Dermis microvascular lymphatic vessel endothelial cell (primary cell): ENCODE measurements at regions not wholly inside any gene's neighbourhood (a gene's known extent, or its start where the extent isn't known, plus 50 kb on each side); places are given as distances from the start of the nearest gene placed in this dataset.

ENCODE experiments used
- DNase-seq, 2 donors: peaks; one replicate each; pipeline versions ENCODE4 v3.0.0 to v3.0.0-alpha.2; 2010; ENCODE audit warnings: low read depth in 2 of 2

DNA sequence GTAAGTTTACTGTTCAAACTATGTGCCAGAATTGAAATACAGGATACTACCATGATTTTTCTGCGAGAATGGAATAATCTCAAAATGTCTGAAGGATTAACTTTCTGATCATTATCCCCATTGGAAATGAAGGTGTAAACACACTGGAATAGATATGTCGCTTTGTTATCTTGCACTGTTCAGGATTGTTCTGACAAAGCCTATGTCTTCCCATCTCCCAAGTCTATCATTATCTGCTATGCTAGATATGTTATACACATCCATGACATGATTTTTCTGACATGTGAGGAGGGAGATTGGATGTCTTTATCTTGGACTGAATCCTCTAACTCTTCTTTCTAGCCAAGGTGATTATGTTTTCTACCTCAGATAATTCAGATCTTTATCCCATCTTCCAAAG is 1239.3 kb upstream of the ADGRL4 start:
- no peak for DNase-seq

DNA sequence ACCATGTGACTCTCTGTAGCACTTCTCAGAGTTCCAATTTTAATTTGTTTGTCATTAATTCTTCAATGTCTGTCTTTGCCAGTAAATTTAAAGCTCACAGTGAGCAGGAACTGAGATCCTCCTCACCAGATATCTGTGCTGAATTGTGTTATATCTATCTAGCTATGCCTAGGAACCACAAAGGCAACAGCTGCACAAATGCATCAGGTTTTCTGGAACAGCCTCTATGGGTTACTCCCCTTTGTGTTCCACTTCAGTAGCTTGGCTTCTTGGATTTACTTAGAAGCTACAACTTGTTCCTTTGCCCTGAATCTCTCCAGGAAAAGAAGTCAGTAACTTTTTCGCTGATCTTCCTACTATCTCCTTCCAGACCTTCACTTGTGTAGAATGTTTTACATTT is 1237.8 kb upstream of the ADGRL4 start:
- DNase-seq, result no peak

DNA sequence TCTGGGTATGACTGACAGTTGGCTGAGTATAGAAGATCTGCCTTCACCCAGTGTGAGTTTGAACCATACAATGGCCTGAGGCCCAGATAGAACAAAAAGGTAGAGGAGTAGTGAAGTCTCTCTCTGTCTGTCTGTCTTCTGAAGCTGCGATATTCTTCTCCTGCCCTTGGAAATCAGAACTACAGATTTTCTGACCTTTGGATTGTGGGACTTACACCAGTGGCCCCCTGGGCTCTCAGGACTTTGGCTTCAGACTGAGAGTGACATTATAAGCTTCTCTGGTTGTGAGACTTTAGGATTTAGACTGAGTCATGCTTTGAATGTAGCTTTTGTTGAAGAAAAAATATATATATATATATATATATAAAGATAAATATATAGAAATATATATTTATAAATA is 1235.0 kb upstream of the ADGRL4 start:
- DNase-seq, result no peak

DNA sequence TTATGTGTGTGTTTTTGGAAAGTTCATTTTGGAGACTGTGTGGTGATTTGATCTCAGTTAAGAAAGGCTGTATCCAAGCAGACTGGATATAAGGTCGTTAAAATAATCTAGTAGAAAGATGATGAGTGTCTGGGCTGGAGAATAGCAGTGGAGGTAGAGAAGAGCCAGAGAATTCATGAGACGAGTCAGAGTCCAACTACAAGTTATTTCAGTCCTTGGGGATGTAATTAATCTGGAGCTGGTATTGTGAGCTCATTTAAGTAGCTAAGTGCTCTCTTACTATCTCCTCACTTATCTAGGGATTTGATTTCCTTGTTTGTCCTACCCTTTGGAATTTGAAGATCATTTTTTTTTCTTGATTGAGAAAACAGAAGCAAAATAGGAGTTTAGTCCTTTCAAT is 1219.0 kb upstream of the ADGRL4 start:
- DNase-seq, result no peak

DNA sequence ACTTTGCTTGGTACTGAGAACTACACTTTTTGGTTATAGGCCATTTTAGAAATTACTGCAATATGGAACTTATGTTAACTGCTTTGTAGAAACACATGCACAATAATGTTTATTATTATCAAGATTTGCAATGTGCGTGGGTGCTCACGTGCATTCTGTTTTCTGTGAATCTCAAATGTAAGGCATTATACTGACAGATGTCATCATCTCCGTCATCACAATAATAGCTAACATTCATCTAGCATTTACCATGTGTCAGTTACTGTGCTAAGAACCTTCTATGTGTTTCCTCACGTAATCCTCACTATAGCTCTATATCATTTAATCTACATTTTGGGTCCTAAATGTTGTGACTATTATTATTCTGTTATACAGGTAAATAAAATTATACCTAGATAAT is 1214.8 kb upstream of the ADGRL4 start:
- DNase-seq, result no peak

DNA sequence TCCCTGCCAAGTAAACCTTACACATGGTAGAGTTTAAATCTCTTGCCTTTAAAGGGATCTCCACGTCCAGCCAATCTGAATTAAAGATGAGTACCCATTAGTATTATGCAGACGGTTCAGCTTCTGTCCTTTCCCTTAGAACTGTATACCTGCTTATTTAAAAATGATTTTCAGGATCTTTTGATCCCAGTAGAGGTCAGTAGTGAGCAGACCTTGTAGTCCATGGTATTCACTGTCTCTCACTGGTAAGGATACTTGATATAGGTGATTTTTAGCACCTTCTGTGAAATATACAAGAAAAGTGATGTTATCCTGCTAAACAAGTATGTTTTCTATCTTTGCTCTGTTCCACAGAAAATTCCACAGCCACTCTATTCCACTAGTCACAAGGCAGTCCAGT is 1211.6 kb upstream of the ADGRL4 start:
- DNase-seq, result peak in 1 of 2 donors; percentile 39

DNA sequence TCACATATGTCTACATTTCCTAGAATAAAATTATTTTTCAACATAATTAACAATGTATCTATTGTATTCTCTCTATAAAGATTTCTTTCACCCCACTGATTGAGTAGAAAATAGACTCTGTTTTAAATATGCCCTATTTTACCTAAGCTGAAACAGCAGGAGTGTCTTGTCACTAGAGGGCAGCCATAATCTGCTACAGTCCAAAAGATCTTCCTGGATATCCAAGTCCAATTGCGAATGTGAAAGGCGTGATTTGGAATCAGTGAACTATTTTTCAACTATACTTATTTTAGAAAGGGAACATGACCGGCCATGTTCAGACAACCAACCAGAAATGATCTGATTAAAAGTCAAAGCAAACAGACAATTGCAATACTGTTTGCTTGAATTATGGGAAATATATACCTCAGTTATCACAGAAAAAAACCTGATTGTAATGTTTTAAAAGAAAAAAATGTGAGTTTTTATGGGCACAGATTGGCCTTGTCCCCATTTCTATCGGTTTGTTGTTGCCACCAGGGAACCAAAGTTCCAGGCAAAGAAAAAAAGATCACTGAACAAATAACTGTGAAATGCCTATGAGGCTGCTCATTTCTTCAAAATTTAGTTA is 1211.0 kb upstream of the ADGRL4 start:
- DNase-seq, result peak in 1 of 2 donors; percentile 23

DNA sequence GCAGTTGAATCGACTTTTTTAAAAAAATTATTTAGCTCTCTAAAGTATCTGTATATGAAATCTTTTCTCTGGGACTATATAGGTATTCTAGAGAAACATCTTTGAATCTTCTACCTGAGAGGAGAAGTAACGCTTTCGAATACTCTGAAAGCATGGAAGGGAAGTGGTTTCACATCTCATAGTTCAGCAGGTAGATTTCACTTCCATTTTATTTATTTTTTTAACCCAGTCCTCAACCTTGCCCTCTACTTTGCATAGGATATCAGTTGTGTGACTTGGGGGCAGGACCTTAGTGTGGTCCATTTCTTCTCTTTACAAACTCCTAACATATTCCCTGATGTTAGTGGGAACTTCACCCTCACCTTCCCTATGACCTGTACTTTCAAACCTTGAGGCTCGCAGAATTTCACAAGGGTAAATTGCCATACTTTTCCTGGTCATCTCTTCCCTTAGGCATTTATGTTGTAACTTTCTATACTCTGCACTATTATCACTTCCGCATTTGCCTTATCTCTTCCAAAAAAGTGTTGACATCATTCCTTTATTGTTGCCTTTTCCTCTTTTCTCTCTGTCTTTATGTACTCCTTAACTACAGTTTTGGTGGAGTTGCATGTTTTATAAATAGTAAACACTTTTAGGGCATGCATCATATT is 1208.5 kb upstream of the ADGRL4 start:
- DNase-seq, result no peak

DNA sequence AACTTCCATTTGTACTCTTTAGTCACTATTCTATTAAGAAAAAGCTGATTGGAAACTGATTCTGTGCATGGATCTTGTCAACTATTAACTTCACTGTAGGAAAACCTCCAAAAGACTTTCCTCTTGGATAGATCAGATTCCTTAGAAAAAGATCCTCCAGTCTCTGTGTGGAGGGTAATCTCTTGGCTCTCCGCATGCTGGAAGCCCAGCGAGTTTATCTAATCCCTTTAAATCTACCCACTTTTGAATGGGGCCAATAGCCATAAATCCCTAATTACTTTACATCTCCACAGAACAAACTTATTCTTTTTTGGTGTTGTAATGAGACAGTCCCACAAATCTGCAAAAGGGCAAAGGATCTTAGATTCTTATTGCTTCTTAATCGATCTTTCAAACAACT is 1206.4 kb upstream of the ADGRL4 start:
- no peak for DNase-seq

DNA sequence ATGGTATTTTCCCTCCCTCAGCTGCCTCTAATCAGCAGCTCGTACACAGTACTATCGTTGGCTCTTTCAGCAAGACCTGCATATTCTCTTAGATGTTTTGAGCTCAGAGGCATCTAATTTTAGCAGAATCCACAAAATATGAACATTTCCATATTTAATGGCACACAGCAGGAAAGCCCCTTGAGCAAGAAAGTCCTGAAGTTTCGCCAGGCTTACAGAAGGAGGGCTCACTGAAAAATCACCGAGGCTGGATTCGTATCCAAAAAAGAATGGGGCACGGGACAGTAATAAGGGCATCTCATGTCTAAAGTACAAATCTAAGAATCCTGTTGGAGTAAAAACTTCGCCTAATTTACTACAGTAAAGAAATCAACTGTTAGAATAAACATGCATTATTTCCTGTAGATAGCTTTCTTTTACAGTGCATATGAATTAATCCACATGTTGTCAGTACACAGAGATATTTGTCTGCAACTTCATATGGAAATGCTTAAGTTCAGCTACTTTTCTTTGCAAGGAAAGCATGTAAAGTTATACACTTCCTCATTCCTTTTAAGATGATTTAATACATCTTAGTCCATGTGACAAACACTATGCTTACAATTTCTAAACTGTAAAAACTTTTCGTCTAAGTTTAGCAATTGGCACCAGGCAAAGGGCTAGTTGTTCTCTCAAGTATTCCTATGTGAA is 1205.3 kb upstream of the ADGRL4 start:
- no peak for DNase-seq

DNA sequence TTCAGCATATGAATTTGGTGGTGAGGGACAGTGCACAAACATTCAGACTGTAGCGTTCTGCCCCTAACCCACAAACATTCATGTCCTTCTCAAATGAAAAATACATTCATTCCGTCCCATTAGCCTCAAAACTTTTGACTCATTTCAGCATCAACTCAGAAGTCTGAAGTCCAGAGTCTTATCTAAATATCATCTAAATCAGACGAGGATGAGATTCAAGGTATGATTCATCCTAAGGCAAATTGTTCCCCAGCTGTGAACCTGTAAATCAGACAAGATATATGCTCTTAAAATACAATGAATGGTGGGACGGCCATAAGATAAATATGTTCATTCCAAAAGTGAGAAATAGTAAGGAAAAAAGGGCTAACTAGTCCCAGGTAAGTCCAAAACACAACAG is 1195.6 kb upstream of the ADGRL4 start:
- no peak for DNase-seq

DNA sequence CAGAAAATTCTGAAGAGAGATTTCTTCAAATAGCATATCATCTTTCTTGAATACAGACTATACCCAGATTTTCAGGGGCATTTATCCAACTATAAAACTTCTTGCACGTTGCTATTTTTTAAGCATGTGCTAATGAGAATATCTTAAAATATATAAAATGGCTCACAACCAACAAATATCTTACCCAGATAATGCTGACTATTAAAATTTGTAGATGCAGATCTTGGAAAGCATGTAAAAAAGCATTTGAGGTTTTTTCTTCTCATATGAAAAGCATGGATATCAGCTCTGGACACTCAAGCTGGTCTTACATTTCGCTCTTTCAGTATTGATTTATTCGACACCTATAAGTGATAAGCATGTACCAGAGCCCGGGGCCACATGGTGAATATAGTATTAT is 1187.7 kb upstream of the ADGRL4 start:
- no peak for DNase-seq

DNA sequence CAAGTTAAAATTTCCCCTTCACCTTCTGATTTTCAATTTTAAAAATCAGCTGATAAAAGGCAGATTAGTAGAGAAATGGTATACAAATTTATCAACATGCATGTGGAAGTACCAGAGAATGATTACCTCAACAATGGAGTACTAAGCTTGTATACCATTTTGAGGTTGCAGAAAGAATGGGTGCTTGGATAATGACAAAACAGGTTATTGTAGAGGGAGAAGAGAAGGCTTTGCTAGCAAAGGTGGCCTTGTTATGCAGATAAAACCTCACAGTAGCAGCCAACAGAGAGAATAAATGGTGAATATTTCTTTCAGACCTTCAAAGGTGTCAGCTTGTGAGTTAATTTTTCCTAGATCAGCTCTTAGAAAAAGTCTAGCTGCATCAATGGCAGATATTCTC is 1174.9 kb upstream of the ADGRL4 start:
- DNase-seq, result no peak

DNA sequence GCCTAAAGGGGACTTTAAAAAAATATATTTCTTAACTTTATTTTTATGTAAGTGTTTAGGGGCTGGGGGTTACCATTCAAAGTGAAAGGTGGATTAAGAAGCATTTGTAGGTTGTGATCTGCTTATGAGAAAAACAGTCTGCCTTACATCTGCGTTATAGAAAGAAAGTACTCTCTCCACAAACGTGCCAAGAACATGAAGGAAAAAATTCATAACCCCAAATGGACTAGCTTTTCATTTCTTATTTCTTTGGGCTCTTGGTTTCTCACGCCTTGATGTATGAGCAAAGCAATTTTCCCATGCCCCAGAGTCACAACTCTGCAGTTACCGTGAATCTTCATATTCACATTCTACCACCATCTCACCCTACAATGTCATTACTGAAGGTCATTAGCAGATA is 1165.1 kb upstream of the ADGRL4 start:
- no peak for DNase-seq

DNA sequence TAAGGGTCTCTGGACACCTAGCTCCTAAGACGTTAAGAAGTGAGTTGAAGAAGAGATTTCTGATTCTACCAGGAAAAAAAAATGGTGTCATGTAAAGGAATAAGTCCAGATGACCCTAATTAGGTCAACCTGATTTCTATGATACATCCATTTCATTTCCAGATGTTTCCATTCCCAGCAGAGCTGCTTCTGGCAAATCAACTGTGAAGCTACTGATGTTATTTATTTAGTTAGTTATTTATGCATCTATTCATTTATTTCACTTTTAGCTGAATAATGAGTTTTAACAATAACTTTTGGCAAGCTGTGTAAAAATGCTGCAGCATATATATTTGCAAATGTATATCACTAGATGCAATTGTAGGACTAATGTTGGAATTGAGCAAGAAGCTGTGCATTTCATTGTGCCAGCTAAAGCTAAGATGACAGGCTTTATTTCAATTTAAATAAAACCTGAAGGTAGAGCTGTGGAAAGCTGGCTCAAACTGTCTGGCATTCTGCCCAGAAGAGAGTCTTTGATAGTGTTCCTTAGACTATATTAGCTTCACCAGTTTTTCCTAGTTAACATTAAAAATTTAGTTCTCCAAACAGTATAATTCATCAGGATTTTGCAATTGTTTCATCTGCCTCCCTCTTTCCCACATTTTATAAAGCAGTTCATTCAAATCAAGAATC is 1164.4 kb upstream of the ADGRL4 start:
- DNase-seq, result no peak

DNA sequence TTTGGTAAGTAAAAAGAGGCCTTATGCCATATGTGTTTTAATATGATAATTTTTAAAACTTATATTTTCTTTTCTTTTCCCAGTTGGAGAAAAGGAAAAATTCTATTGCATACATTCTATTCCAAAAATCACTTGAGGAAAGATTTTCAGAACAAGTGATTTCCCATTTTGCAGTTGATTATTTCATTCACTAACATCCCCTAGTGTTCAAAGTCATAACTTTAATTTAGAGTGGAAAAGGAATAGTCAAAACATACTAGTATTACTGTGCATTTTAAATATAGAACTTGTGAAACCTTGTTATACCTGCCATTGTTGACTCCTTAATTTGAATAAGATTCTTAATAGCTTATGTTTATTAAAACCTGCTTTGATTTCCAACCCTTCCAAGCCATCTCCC is 1157.6 kb upstream of the ADGRL4 start:
- no peak for DNase-seq

DNA sequence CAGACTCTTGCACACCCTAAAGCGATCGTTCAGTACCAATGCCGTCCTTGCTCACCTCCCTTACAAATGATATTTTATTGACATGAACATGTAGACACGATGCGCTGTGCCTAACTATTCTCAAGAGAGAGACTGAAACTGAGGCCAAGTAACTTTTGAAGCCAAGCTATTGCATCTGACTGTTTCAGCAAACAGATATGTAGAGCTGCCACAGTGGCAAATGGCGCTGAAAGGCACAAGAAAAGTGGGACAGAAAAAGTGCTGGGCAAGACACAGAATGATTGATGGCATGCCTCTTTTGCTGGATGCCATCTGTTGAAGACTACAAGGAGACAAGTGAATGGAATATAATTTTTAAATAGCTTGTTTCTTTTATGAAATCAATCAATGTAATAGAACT is 1157.2 kb upstream of the ADGRL4 start:
- no peak for DNase-seq

DNA sequence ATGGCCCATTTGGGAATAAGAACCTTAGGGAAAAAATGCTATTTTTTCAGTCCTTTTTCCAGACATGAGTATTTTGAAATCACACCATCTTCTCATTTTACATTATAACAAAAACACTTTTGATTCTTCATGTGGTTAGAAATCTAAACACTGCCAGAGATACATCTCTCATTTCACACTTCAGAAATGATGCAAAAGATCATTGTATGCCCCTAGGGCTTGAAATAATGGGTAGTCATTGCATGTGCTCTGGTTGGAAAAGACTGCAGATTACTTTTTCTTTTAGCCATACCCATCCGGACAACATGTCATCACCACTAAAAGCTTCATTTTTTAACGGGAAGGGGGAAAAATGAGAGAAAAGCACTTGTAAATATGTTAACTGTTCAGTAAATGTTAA is 1152.2 kb upstream of the ADGRL4 start:
- no peak for DNase-seq

DNA sequence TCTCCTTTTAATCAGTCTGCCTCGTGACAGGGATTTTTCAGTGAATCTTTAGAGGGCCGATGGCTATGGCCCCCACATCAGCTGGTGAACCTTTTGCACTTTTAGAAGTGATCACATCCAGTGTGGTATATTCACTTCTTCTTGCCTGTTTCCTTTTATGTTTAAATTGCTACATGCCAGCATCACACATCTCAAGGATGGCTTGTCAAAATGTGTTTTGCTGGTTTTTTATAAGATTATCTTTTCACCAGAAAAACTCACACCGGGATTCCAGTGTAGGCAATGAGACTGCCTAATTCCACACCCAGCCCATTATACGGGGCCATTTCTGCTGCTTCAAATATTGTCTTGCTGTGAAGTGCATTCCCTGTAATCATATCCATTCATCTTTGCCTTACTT is 1151.7 kb upstream of the ADGRL4 start:
- DNase-seq, result no peak

DNA sequence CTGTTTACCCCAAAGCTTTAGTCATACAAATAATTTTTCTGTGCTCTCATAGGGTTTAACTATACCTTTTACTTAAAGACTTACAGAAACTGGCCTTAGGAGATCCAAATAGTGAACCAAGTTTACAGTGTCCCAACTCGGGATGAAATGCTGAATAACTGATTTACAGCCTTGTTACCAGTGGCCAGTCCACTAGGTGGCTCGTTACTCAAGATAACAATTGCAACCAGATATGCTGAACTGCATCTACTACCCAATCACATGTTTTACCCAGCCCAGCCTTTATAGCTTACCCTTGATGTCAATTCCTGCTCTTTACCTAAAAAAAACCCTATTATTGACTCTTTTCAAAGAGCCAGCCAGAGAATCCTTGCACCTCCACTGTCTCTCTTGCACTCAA is 1148.8 kb upstream of the ADGRL4 start:
- DNase-seq, result no peak

DNA sequence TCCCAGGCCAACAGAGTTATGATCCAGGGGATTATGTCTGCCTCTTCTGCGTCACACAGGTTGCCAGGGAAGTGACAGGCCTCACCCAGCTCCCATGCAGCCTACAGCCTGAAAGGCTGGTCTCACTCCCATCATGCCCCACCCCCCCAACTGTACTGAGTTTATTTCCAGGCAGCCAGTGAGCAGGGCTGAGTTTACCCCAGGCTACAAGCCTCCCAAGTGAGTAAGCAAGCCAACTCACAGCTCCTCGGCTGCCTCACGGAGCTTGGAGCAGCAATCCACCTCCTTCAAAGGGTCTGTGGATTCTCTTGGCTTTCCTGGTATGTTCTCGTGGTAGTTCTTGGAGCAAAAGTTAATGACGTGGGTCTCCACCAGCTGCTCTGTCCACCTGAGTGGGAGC is 1147.6 kb upstream of the ADGRL4 start:
- no peak for DNase-seq

DNA sequence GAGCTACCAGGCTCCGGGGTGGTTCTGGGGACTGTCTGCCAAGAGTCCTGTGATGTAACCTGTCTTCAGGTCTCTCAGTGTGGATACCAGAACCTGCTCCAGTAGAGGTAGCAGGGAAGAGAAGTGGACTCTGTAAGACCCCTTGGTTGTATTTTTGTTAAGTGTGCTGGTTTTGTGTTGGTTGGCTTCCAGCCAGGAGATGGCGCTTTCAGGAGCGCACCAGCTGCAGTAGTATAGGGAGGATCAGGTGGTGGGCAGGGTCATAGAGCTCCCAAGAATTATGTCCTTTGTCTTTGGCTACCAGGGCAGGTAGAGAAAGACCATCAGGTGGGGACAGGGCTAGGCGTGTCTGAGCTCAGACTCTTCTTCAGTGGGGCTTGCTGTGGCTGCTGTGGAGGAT is 1147.2 kb upstream of the ADGRL4 start:
- no peak for DNase-seq

DNA sequence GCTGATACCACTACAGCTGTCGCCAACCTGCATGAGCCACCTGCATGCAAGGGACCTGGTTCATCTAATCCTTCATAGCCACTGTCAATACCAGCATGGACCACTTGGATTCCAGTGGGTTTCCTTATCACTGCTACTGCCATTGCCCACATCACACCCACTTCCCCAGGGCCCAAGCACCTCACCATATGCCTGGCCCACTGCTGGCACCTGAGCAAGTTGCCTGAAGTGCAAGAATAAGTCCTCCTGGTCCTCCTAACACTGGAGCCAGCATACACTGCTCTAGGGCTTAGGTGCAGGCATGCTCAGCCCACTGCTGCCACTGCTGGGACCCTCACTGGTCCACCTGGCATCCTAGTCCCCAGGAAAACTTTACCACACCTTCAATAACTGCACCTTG is 1136.8 kb upstream of the ADGRL4 start:
- DNase-seq, result no peak
